Cardiac fibroblast (primary cell): ENCODE measurements at regions not wholly inside any gene's neighbourhood (a gene's known extent, or its start where the extent isn't known, plus 50 kb on each side); places are given as distances from the start of the nearest gene placed in this dataset.

Experiments
- DNase-seq, 2 donors: peaks; one replicate each; pipeline versions ENCODE4 v3.0.0 to v3.0.0-alpha.2; 2010; ENCODE audit warnings: low read depth in 2 of 2
- H3K4me3 ChIP-seq, 2 donors: replicated peaks in 1 of 2; 1 replicate in 1 of 2; 2 replicates in 1 of 2; pipeline ENCODE4 v1.5.1; 2011; ENCODE audit warnings: low read depth in 2 of 2, low read length in 2 of 2, mild to moderate bottlenecking in 2 of 2, moderate library complexity in 1 of 2
- CTCF ChIP-seq: IDR thresholded peaks from one replicate; pipeline ENCODE4 v1.5.1; 2011; ENCODE audit warnings: low read depth, mild to moderate bottlenecking, low read length, inconsistent platforms

GRCh38 chr3:46097691-46098241 lies 70.5 kb upstream of the XCR1 start:
- TF ChIP-seq CTCF = no peak
- H3K4me3 ChIP-seq = no peak overlapping the region
- peak; percentile 76 to 89 for DNase-seq

- H3K4me3 ChIP-seq = no peak overlapping the region
- no peak for TF ChIP-seq CTCF
- no peak for DNase-seq
These were observed 69.5 kb upstream of the XCR1 start for GRCh38 chr3:46096781-46097180.

GRCh38 chr3:46096336-46096735 lies 69.1 kb upstream of the XCR1 start:
- H3K4me3 ChIP-seq = no peak overlapping the region
- no peak for DNase-seq
- TF ChIP-seq CTCF = no peak

GRCh38 chr3:46095307-46095706 lies 68.0 kb upstream of the XCR1 start:
- no peak for DNase-seq
- TF ChIP-seq CTCF = no peak
- no peak overlapping the region for H3K4me3 ChIP-seq

- no peak overlapping the region for H3K4me3 ChIP-seq
- no peak for TF ChIP-seq CTCF
- no peak for DNase-seq
These were observed 67.2 kb upstream of the XCR1 start for GRCh38 chr3:46094506-46094905.

- DNase-seq = no peak
- H3K4me3 ChIP-seq = no peak overlapping the region
- TF ChIP-seq CTCF = no peak
These were observed 66.7 kb upstream of the XCR1 start for GRCh38 chr3:46093966-46094365.

- TF ChIP-seq CTCF = no peak
- no peak overlapping the region for H3K4me3 ChIP-seq
These were observed 66.2 kb upstream of the XCR1 start for GRCh38 chr3:46093327-46093942.

More at GRCh38 chr3:46093327-46093942, 66.2 kb upstream of the XCR1 start:
- DNase-seq = no peak
